H9 (cell line): ENCODE measurements at regions not wholly inside any gene's neighbourhood (a gene's known extent, or its start where the extent isn't known, plus 50 kb on each side); places are given as distances from the start of the nearest gene placed in this dataset.

ENCODE experiments used
- DNase-seq: peaks from one replicate; pipeline ENCODE4 v3.0.0-alpha.2; 2017
- H2AFZ ChIP-seq: one replicate; pipeline ENCODE4 v1.6.1; 2013; ENCODE audit warnings: mild to moderate bottlenecking, low read length, control low read depth, moderate library complexity
- H2AK5ac ChIP-seq: 2 replicates; pipeline ENCODE4 v1.6.1; 2013; ENCODE audit warnings: low read length, control low read depth, mixed read lengths; ENCODE audit not compliant: insufficient read length
- H2BK120ac ChIP-seq: one replicate; pipeline ENCODE4 v1.6.1; 2013; ENCODE audit warnings: low read depth, mild to moderate bottlenecking, low read length, control low read depth, inconsistent platforms; ENCODE audit not compliant: poor library complexity, severe bottlenecking
- H2BK12ac ChIP-seq: 2 replicates; pipeline ENCODE4 v1.6.1; 2013; ENCODE audit warnings: low read length, control low read depth, mixed read lengths, low read depth; ENCODE audit not compliant: insufficient read length
- H2BK15ac ChIP-seq: 2 replicates; pipeline ENCODE4 v1.6.1; 2013; ENCODE audit warnings: low read depth, low read length, control low read depth
- H2BK20ac ChIP-seq: one replicate; pipeline ENCODE4 v1.6.1; 2013; ENCODE audit warnings: low read depth, mild to moderate bottlenecking, low read length, control low read depth, inconsistent platforms; ENCODE audit not compliant: poor library complexity, severe bottlenecking
- H2BK5ac ChIP-seq: 2 replicates; pipeline ENCODE4 v1.6.1; 2013; ENCODE audit warnings: low read length, control low read depth, mixed read lengths; ENCODE audit not compliant: insufficient read length
- H3K14ac ChIP-seq: 2 replicates; pipeline ENCODE4 v1.6.1; 2013; ENCODE audit warnings: low read length, control low read depth; ENCODE audit not compliant: insufficient read depth
- H3K18ac ChIP-seq: 2 replicates; pipeline ENCODE4 v1.6.1; 2013; ENCODE audit warnings: low read depth, mild to moderate bottlenecking, mixed read lengths, low read length, control low read depth; ENCODE audit not compliant: insufficient read length
- H3K23ac ChIP-seq: 2 replicates; pipeline ENCODE4 v1.6.1; 2013; ENCODE audit warnings: low read length, control low read depth, mixed read lengths, low read depth; ENCODE audit not compliant: insufficient read length
- H3K23me2 ChIP-seq: 2 replicates; pipeline ENCODE4 v1.6.1; 2013; ENCODE audit warnings: low read depth, mild to moderate bottlenecking, mixed read lengths, low read length, control low read depth; ENCODE audit not compliant: insufficient read length, poor library complexity, severe bottlenecking
- H3K27ac ChIP-seq: 2 replicates; pipeline ENCODE4 v1.5.1; 2013; ENCODE audit warnings: low read length, control low read depth, mixed read lengths, low read depth; ENCODE audit not compliant: insufficient read length
- H3K27me3 ChIP-seq: 2 replicates; pipeline ENCODE4 v1.6.1; 2013; ENCODE audit warnings: low read length, control low read depth, inconsistent platforms; ENCODE audit not compliant: insufficient read depth
- H3K4ac ChIP-seq: 2 replicates; pipeline ENCODE4 v1.6.1; 2013; ENCODE audit warnings: low read depth, mild to moderate bottlenecking, control low read depth, inconsistent platforms, low read length, moderate library complexity
- H3K4me1 ChIP-seq: 2 replicates; pipeline ENCODE4 v1.6.1; 2013; ENCODE audit warnings: low read length, control low read depth, inconsistent platforms; ENCODE audit not compliant: insufficient read depth
- H3K4me2 ChIP-seq: 2 replicates; pipeline ENCODE4 v1.6.1; 2013; ENCODE audit warnings: low read length, control low read depth, mixed read lengths; ENCODE audit not compliant: insufficient read length, insufficient read depth
- H3K56ac ChIP-seq: 2 replicates; pipeline ENCODE4 v1.6.1; 2013; ENCODE audit warnings: low read depth, mild to moderate bottlenecking, mixed read lengths, low read length, control low read depth; ENCODE audit not compliant: insufficient read length
- H3K79me1 ChIP-seq: 2 replicates; pipeline ENCODE4 v1.6.1; 2013; ENCODE audit warnings: low read depth, mild to moderate bottlenecking, moderate library complexity, low read length, control low read depth, inconsistent platforms; ENCODE audit not compliant: insufficient read depth, poor library complexity, severe bottlenecking
- H3K79me2 ChIP-seq: 2 replicates; pipeline ENCODE4 v1.6.1; 2013; ENCODE audit warnings: low read length, control low read depth, inconsistent platforms; ENCODE audit not compliant: insufficient read depth
- H3K9ac ChIP-seq: 2 replicates; pipeline ENCODE4 v1.6.1; 2013; ENCODE audit warnings: low read length, control low read depth, mixed read lengths; ENCODE audit not compliant: insufficient read length; ENCODE audit errors: extremely low read depth
- H3K9me3 ChIP-seq: one replicate; pipeline ENCODE4 v1.6.1; 2013; ENCODE audit warnings: low read depth, low read length, inconsistent platforms; ENCODE audit not compliant: control insufficient read depth
- H3T11ph ChIP-seq: one replicate; pipeline ENCODE4 v1.6.1; 2013; ENCODE audit warnings: mild to moderate bottlenecking, low read length, control low read depth, inconsistent platforms
- H4K20me1 ChIP-seq: one replicate; pipeline ENCODE4 v1.6.1; 2013; ENCODE audit not compliant: control insufficient read depth, insufficient read length, insufficient read depth
- H4K5ac ChIP-seq: 2 replicates; pipeline ENCODE4 v1.6.1; 2013; ENCODE audit warnings: low read depth, mild to moderate bottlenecking, mixed read lengths, low read length, control low read depth; ENCODE audit not compliant: insufficient read length
- H4K8ac ChIP-seq: replicated peaks from 2 replicates; pipeline ENCODE4 v1.6.1; 2013; ENCODE audit warnings: low read length, control low read depth, mixed read lengths, low read depth; ENCODE audit not compliant: insufficient read length
- H4K91ac ChIP-seq: 2 replicates; pipeline ENCODE4 v1.6.1; 2013; ENCODE audit warnings: low read depth, mild to moderate bottlenecking, moderate library complexity, mixed read lengths, low read length, control low read depth; ENCODE audit not compliant: insufficient read length
- H3K27ac Mint-ChIP-seq, 3 experiments: 2 replicates in 2 of 3; 3 replicates in 1 of 3; pipeline ENCODE4 v1.8.0; 2020 to 2021; ENCODE audit warnings: mixed read lengths in 3 of 3, mild to moderate bottlenecking in 1 of 3, moderate library complexity in 1 of 3
- H3K27me3 Mint-ChIP-seq: 2 replicates; pipeline ENCODE4 v1.8.0; 2021; ENCODE audit warnings: low read depth, mild to moderate bottlenecking, moderate library complexity, mixed read lengths
- H3K36me3 Mint-ChIP-seq, 3 experiments: 2 replicates in 2 of 3; 3 replicates in 1 of 3; pipeline ENCODE4 v1.8.0; 2020 to 2021; ENCODE audit warnings: low read depth in 3 of 3, mixed read lengths in 3 of 3; ENCODE audit not compliant: insufficient read depth in 1 of 3
- H3K4me1 Mint-ChIP-seq, 2 experiments: 2 replicates each; pipeline ENCODE4 v1.8.0; 2020; ENCODE audit warnings: mixed read lengths in 2 of 2
- H3K4me3 Mint-ChIP-seq, 2 experiments: 2 replicates in 1 of 2; 3 replicates in 1 of 2; pipeline ENCODE4 v1.8.0; 2020 to 2021; ENCODE audit warnings: mild to moderate bottlenecking in 2 of 2, mixed read lengths in 2 of 2, moderate library complexity in 1 of 2
- H3K9me3 Mint-ChIP-seq, 2 experiments: 2 replicates in 1 of 2; 3 replicates in 1 of 2; pipeline ENCODE4 v1.8.0; 2020; ENCODE audit warnings: mild to moderate bottlenecking in 2 of 2, mixed read lengths in 2 of 2, moderate library complexity in 1 of 2
- WGBS: extraction: QIAGEN DNeasy Blood & Tissue Kit; methylation state at CpG from one replicate; pipeline ENCODE4 v1.1.7; 2013; ENCODE audit warnings: missing lambda C conversion rate, low lambda C conversion rate, mixed read lengths; ENCODE audit not compliant: insufficient read length; ENCODE audit errors: extremely low coverage; 5-methylcytosine and 5-hydroxymethylcytosine counted together
- TF ChIP-seq, protein P1 (sequence below): fragments of 200-600 bp; sonication (generic); conservative IDR thresholded peaks from 3 replicates; pipeline ENCODE4 v1.8.0; 2021; ENCODE audit warnings: antibody characterized with exemption, mild to moderate bottlenecking

GRCh38 chr1:244958593-244958992 is 94.2 kb upstream of the HNRNPU start:
- no peak overlapping the region for H3K14ac ChIP-seq

More at GRCh38 chr1:244958593-244958992, 94.2 kb upstream of the HNRNPU start:
- Histone ChIP-seq H3K4me2 (no peak overlapping the region), H3K9me3 (no peaks in the 10 kb centered on the region), H3T11ph (no peak overlapping the region), H2AFZ (no peak overlapping the region), H2AK5ac (no peak overlapping the region), H3K79me2 (no peaks in the 10 kb centered on the region), H3K23ac (no peak overlapping the region), H2BK5ac (no peak overlapping the region), H3K27ac (no peak overlapping the region), H2BK120ac (no peak overlapping the region), H3K27me3 (no peaks in the 10 kb centered on the region), H3K4me1 (no peaks in the 10 kb centered on the region; the same call in 1 of the 2 replicates), H2BK12ac (no peak overlapping the region), H4K8ac (no peak overlapping the region), H3K4ac (no peak overlapping the region), H4K91ac (no peak overlapping the region), H2BK20ac (no peak overlapping the region), H4K20me1 (no peaks in the 10 kb centered on the region), H3K9ac (no peak overlapping the region), H3K18ac (no peak overlapping the region), H3K79me1 (no peaks in the 10 kb centered on the region), H4K5ac (no peak overlapping the region), H3K56ac (no peak overlapping the region), H3K23me2 (no peaks in the 10 kb centered on the region), H2BK15ac (no peak overlapping the region)
- no peak overlapping the region for H3K4me3 Mint-ChIP-seq
- H3K36me3 Mint-ChIP-seq, result no peaks in the 10 kb centered on the region
- WGBS, result no CpG with 5 or more reads among the region's 4 CpGs
- no peaks in the 10 kb centered on the region; the same call in 1 of the 2 replicates for H3K27me3 Mint-ChIP-seq
- TF ChIP-seq, protein P1, sequence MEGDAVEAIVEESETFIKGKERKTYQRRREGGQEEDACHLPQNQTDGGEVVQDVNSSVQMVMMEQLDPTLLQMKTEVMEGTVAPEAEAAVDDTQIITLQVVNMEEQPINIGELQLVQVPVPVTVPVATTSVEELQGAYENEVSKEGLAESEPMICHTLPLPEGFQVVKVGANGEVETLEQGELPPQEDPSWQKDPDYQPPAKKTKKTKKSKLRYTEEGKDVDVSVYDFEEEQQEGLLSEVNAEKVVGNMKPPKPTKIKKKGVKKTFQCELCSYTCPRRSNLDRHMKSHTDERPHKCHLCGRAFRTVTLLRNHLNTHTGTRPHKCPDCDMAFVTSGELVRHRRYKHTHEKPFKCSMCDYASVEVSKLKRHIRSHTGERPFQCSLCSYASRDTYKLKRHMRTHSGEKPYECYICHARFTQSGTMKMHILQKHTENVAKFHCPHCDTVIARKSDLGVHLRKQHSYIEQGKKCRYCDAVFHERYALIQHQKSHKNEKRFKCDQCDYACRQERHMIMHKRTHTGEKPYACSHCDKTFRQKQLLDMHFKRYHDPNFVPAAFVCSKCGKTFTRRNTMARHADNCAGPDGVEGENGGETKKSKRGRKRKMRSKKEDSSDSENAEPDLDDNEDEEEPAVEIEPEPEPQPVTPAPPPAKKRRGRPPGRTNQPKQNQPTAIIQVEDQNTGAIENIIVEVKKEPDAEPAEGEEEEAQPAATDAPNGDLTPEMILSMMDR, result no peak
- peaks cover 0 to 11% of the 10 kb centered on the region in 2 experiments; a peak in 2 of 4 replicates for H3K4me1 Mint-ChIP-seq
- H3K27ac Mint-ChIP-seq, result no peak overlapping the region
- no peaks in the 10 kb centered on the region for H3K9me3 Mint-ChIP-seq
- no peak for DNase-seq
